IPS-NIHi7 (cell line): ENCODE measurements at regions not wholly inside any gene's neighbourhood (a gene's known extent, or its start where the extent isn't known, plus 50 kb on each side); places are given as distances from the start of the nearest gene placed in this dataset.
"Not testable (repeated sequence)": the region's sequence is repeated elsewhere in the genome, so short reads cannot be mapped to it uniquely, and the experiment has no call there.

Experiments
- DNase-seq: peaks from one replicate; pipeline ENCODE4 v3.0.0; 2012; ENCODE audit warnings: mixed read lengths; ENCODE audit errors: extremely low spot score

GRCh38 chr9:62874745-62875599, 1685.1 kb downstream of the SPATA31A7 start:
- DNase-seq: peak; percentile 13

GRCh38 chr9:62877552-62877951, 1687.7 kb downstream of the SPATA31A7 start:
- not testable (repeated sequence) for DNase-seq

- not testable (repeated sequence) for DNase-seq
Measured at GRCh38 chr9:62877987-62878386, 1688.2 kb downstream of the SPATA31A7 start.

GRCh38 chr9:62880453-62880852, 1690.6 kb downstream of the SPATA31A7 start:
- DNase-seq: not testable (repeated sequence)

DNA sequence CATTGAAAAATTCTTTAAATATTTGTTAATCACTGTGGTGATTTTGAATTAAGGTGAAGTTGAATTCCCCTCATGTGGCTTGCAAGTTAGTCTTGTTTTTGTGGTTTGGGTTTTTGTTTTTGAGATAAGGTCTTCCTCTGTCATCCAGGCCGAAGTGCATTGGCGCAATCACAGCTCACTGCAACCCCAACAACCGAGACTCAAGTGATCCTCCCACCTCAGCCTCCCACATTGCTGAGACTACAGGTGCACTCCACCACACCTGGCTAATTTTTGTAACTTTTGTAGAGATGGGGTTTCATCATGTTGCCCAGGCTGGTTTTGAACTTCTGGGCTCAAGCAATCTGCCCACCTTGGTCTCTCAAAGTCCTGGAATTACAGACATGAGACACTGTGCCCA, 1691.1 kb downstream of the SPATA31A7 start:
- DNase-seq: not testable (repeated sequence)

DNA sequence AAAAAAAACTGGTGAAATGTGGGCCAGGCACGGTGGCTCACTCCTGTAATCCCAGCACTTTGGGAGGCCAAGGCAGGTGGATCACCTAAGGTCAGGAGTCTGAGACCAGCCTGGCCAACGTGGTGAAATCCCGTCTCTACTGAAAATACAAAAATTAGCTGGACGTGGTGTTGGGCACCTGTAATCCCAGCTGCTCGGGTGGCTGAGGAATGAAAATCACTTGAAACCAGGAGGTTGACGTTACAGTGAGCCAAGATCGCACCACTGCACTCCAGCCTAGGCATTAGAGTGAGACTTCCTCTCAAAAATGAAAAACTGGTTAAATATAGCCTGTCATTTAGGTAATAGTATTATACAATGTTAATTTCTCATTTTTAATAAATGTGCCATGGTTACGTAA, 1692.0 kb downstream of the SPATA31A7 start:
- DNase-seq: not testable (repeated sequence)

DNA sequence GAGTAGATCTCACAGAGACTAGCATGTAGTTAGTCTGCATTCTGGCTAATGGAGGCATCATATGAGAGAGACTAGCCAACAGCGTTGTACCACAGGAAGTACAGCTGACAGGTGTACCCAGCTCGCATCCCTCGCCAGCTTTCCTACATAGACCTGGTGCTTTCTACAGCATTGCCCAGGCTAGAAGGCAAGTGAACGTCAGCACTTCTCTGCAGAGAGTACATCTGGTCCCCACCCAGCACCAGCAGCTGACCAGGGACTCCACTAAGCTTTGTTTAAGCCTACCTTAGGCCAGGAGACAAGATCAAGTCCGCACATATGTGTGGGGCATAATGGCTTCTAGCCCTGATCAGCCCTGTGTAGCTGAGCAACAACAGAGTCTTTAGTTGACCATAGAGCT, 1692.9 kb downstream of the SPATA31A7 start:
- not testable (repeated sequence) for DNase-seq

GRCh38 chr9:62896692-62897091, 1706.9 kb downstream of the SPATA31A7 start:
- not testable (repeated sequence) for DNase-seq

- DNase-seq: not testable (repeated sequence)
Measured at GRCh38 chr9:62897411-62898225, 1707.8 kb downstream of the SPATA31A7 start.

DNA sequence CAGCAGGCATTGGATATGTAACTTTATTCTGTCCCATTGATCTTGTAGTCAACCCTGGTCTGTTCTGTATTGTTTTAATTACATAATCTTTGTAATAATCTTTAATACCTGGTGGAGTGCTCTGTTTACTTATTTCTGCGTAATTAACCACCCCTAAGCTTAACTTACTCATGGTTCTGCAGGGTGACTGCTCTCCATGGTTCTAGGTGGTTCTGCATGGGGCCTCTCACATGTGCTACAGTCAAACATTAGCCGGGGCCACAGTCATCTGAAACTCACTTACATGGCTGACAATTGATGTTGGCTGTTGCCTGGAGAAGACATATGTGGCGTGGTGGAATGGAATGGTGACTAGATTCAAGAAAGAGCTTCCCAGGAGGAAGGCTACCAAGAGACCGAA, 1709.8 kb downstream of the SPATA31A7 start:
- not testable (repeated sequence) for DNase-seq

- DNase-seq: not testable (repeated sequence)
Measured at GRCh38 chr9:62904061-62904460, 1714.2 kb downstream of the SPATA31A7 start.

GRCh38 chr9:62905722-62906121, 1715.9 kb downstream of the SPATA31A7 start:
- not testable (repeated sequence) for DNase-seq

- DNase-seq: not testable (repeated sequence)
Measured at GRCh38 chr9:62907866-62908265, 1718.0 kb downstream of the SPATA31A7 start.

DNA sequence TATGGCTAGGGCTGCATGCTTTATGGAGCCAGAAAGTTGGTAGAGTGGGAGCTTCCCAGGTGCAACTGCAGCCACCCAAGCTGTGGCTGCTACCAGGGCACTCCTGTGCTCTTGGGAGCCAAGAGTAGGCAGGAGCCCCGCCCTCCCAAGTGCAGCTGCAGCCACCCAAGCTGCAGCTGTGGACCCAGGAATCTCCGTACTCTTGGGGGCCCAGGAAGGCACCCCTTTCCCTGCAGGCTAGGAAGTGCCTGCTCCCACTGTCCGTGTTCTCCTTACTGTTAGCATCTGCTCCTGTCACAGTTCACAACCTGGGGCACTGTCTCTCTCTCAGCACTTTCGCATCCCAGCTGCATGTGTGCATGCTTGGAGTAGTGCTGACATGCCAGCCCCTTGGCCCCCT, 1718.4 kb downstream of the SPATA31A7 start:
- not testable (repeated sequence) for DNase-seq

DNA sequence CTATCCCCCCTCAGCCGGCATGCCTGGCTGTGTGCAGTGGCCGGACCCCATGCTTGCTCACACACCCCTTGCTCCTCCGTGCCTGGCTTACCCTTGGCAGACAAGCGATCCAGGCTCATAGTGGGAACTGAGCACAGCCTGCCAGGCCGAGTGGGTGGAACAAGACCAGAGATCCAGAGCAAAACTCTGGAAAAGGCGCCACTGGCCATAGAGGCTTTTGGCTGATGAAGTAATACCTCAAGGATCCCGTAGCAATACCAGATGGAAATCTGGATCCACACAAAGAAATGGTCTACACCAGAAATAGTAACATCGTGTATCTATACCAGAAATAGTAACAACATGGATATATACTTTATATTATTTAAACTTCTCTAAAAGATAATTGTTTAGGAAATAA, 1719.6 kb downstream of the SPATA31A7 start:
- DNase-seq: not testable (repeated sequence)

DNA sequence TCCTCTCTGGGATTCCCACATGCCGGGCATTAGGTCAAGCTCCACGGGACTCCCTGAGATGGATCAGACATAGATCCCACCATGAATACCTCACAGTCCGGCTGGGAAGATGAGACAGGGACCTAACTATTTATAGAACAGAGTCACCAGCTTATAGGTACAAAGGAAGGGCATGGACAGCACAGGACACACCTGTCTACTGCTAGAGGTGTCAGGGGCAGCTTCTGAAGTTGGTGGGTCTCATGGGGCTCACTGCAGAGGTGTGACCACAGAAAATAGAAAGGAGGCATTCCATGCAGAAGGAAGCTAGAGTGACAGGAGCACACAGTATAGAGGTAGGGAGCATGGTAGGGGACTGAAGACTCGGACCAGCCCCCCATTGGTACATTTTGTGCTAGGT, 1722.4 kb downstream of the SPATA31A7 start:
- not testable (repeated sequence) for DNase-seq

GRCh38 chr9:62915168-62915567, 1725.3 kb downstream of the SPATA31A7 start:
- DNase-seq: not testable (repeated sequence)

DNA sequence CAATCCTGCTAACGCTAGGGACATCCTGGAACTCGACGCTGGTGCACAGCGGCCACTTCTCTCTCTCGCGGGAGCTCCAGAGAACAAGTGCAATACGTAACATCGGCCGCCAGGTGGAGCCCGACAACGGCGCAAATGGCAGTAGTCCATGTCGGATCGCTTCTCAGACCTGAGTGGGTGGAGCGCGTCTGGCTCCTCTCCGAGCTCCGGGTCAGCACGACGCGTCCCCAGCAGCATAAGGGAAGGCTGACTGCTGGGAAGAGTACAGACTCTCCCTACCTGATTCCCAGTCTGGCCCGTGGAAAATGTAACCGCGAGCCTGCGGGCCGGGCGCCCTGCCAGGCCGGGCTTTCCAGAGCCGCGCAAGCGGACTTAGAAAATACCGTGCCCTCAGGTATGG, 1725.8 kb downstream of the SPATA31A7 start:
- DNase-seq: not testable (repeated sequence)

DNA sequence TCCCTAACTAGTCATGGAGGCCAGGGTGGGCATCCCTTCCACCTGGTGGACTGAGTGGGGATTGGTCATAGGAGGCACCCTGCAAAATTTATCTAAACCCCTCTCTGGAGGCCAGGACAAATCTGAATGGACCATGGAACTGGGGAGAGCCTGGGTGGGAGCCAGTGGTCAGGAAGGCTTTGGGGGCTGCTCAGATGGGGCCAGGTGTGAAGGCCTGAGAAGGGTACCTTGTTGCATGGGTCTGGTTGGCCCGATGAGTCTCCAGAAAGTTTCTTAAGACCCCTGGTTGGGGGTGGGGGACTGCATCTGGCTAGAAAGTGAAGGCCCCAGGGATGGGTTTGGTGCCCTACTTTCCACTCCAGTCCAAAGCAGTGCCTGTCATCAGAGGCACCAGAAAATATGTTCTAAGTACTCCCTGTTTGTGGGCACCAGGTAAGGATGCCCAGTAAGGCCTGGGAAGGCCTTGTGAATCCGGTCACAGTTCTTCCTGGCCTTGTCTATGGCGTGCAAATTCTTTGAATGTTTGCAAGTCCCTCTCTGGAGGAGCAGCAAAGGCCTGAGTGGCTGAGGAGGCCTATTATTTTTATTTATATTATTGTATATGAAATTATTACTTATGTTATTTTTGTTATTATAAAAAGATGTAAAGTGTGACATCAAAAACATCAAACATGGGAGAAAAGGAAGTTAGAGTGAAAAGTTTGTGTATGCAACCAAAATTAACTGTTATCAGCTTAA, 1729.0 kb downstream of the SPATA31A7 start:
- DNase-seq: not testable (repeated sequence)

GRCh38 chr9:62931484-62931883, 1741.6 kb downstream of the SPATA31A7 start:
- DNase-seq: not testable (repeated sequence)

GRCh38 chr9:62952840-62953239, 1763.0 kb downstream of the SPATA31A7 start:
- not testable (repeated sequence) for DNase-seq
